Endothelial cell of umbilical vein (primary cell): ENCODE measurements at regions not wholly inside any gene's neighbourhood (a gene's known extent, or its start where the extent isn't known, plus 50 kb on each side); places are given as distances from the start of the nearest gene placed in this dataset.

ENCODE experiments used
- BruUV-seq: library from RNA; stranded (reverse); fragments of 400-500 nt; replicated peaks from 2 replicates; lab custom pipeline; 2021; lab: Mats Ljungman, UMichigan
- CTCF ChIA-PET: fragments of 300-600, 350-600 bp; sonication (Branson Sonifier 250); formaldehyde crosslinking; loops from one replicate; lab custom pipeline; 2021; ENCODE audit warnings: antibody characterized with exemption, inconsistent platforms; lab: Charles Lee
- POLR2A ChIA-PET: fragments of 300-600, 350-600 bp; sonication (Branson Sonifier 250); formaldehyde crosslinking; loops from one replicate; lab custom pipeline; 2021; ENCODE audit warnings: antibody characterized with exemption, inconsistent platforms; lab: Charles Lee
- DNase-seq: peaks from one replicate; pipeline ENCODE4 v3.0.0-alpha.2; 2011; ENCODE audit warnings: low read depth, low spot score
- FAIRE-seq: peaks from 2 replicates; lab custom pipeline; 2011; peaks lifted over from hg19 to GRCh38; lab: Jason Lieb, UNC
- H2AFZ ChIP-seq: 2 replicates; pipeline ENCODE4 v1.6.0; 2012; ENCODE audit warnings: low read depth, low read length, control low read depth, inconsistent platforms
- H3K27ac ChIP-seq: 2 replicates; pipeline ENCODE4 v1.5.1; 2011; ENCODE audit warnings: low read depth, mild to moderate bottlenecking, control low read depth, low read length, moderate library complexity; ENCODE audit not compliant: insufficient read depth
- H3K27me3 ChIP-seq, 2 experiments: 2 replicates each; pipeline versions ENCODE4 v1.6.0 to v1.6.1; 2011; ENCODE audit warnings: low read length in 2 of 2, mixed read lengths in 1 of 2; ENCODE audit not compliant: control insufficient read depth in 2 of 2, insufficient read depth in 2 of 2
- H3K36me3 ChIP-seq, 2 experiments: 2 replicates in 1 of 2; 3 replicates in 1 of 2; pipeline ENCODE4 v1.5.1; 2011; ENCODE audit warnings: low read length in 2 of 2, mild to moderate bottlenecking in 1 of 2, moderate library complexity in 1 of 2; ENCODE audit not compliant: control insufficient read depth in 2 of 2, insufficient read depth in 2 of 2; ENCODE audit errors: extremely low read depth in 1 of 2
- H3K4me1 ChIP-seq: 3 replicates; pipeline ENCODE4 v1.5.1; 2011; ENCODE audit warnings: mild to moderate bottlenecking, low read length; ENCODE audit not compliant: control insufficient read depth, insufficient read depth; ENCODE audit errors: extremely low read depth
- H3K4me2 ChIP-seq: 2 replicates; pipeline ENCODE4 v1.6.1; 2011; ENCODE audit warnings: low read length, control low read depth, mixed read lengths; ENCODE audit not compliant: insufficient read depth
- H3K4me3 ChIP-seq, 3 experiments: fragments of 200-600 bp in 1 of 3; sonication (generic), shearing (Covaris generic) in 1 of 3; replicated peaks in 1 of 3; 2 replicates each; pipeline ENCODE4 v1.5.1; 2011 to 2016; ENCODE audit warnings: control low read depth in 3 of 3, low read length in 3 of 3, mild to moderate bottlenecking in 2 of 3, inconsistent platforms in 1 of 3, low read depth in 1 of 3, moderate library complexity in 1 of 3; ENCODE audit not compliant: insufficient read depth in 1 of 3
- H3K79me2 ChIP-seq: 2 replicates; pipeline ENCODE4 v1.6.0; 2012; ENCODE audit warnings: low read length, inconsistent platforms; ENCODE audit not compliant: control insufficient read depth, insufficient read depth
- H3K9ac ChIP-seq: replicated peaks from 2 replicates; pipeline ENCODE3; 2011; ENCODE audit warnings: low read length, control low read depth; ENCODE audit not compliant: insufficient read depth; ENCODE audit errors: extremely low read depth
- H3K9me1 ChIP-seq: replicated peaks from 3 replicates; pipeline ENCODE4 v1.6.0; 2011; ENCODE audit warnings: mild to moderate bottlenecking, low read length; ENCODE audit not compliant: control insufficient read depth, insufficient read depth; ENCODE audit errors: extremely low read depth
- H3K9me3 ChIP-seq: replicated peaks from 2 replicates; pipeline ENCODE4 v1.5.1; 2012; ENCODE audit warnings: low read length, inconsistent platforms; ENCODE audit not compliant: control insufficient read depth, insufficient read depth
- H4K20me1 ChIP-seq: replicated peaks from 2 replicates; pipeline ENCODE3; 2011; ENCODE audit warnings: mild to moderate bottlenecking, low read length; ENCODE audit not compliant: control insufficient read depth, insufficient read depth; ENCODE audit errors: extremely low read depth
- EZH2 ChIP-seq: IDR thresholded peaks from 2 replicates; pipeline ENCODE4 v1.6.1; 2012; ENCODE audit warnings: borderline replicate concordance, low read depth, mild to moderate bottlenecking, moderate library complexity, low read length, inconsistent platforms; ENCODE audit not compliant: severe bottlenecking
- FOS ChIP-seq: IDR thresholded peaks from 2 replicates; pipeline ENCODE4 v1.6.1; 2011; ENCODE audit warnings: mild to moderate bottlenecking, low read length, moderate library complexity, borderline replicate concordance; ENCODE audit not compliant: insufficient read depth
- GATA2 ChIP-seq: IDR thresholded peaks from 2 replicates; pipeline ENCODE4 v1.7.0; 2011; ENCODE audit warnings: low read depth, mild to moderate bottlenecking, moderate library complexity, mixed read lengths, low read length; ENCODE audit not compliant: insufficient read length, insufficient read depth
- JUN ChIP-seq: IDR thresholded peaks from 2 replicates; pipeline ENCODE4 v1.6.1; 2011; ENCODE audit warnings: borderline replicate concordance, low read depth; ENCODE audit not compliant: insufficient read length, insufficient read depth
- MYC ChIP-seq: IDR thresholded peaks from one replicate; pipeline ENCODE4 v1.6.1; 2011; ENCODE audit warnings: mild to moderate bottlenecking, low read depth, low read length
- POLR2A ChIP-seq: IDR thresholded peaks from 2 replicates; pipeline ENCODE4 v1.6.1; 2012; ENCODE audit warnings: low read depth, mild to moderate bottlenecking, control low read depth, low read length
- POLR2AphosphoS5 ChIP-seq: IDR thresholded peaks from 2 replicates; pipeline ENCODE4 v1.6.1; 2012; ENCODE audit warnings: low read depth, mild to moderate bottlenecking, control low read depth, low read length, moderate library complexity; ENCODE audit not compliant: insufficient read depth
- dilution Hi-C: fragments of 300-500 bp; cut with MboI; formaldehyde crosslinking; loops from one replicate; pipeline ENCODE4 v1.15.0; 2019; ENCODE audit warnings: low sequenced_read_pairs; ENCODE audit not compliant: extremely low pct_ligation_motif_present
- intact Hi-C: fragments of 100-400 bp; cut with micrococcal nuclease; formaldehyde crosslinking; loops from one replicate; pipeline ENCODE4 v1.10.0; 2022
- TF ChIP-seq, protein P1 (sequence below): IDR thresholded peaks from 2 replicates; pipeline ENCODE4 v1.6.1; 2011; ENCODE audit not compliant: insufficient read depth, insufficient read length
- TF ChIP-seq, protein P2 (sequence below), 2 donors: IDR thresholded peaks; 1 replicate in 1 of 2; 2 replicates in 1 of 2; pipeline ENCODE4 v1.5.1; 2011; ENCODE audit warnings: low read length in 2 of 2, mild to moderate bottlenecking in 2 of 2, moderate library complexity in 2 of 2, control low read depth in 1 of 2, inconsistent platforms in 1 of 2, low read depth in 1 of 2; ENCODE audit not compliant: insufficient read depth in 1 of 2; ENCODE audit errors: extremely low read depth in 1 of 2

DNA sequence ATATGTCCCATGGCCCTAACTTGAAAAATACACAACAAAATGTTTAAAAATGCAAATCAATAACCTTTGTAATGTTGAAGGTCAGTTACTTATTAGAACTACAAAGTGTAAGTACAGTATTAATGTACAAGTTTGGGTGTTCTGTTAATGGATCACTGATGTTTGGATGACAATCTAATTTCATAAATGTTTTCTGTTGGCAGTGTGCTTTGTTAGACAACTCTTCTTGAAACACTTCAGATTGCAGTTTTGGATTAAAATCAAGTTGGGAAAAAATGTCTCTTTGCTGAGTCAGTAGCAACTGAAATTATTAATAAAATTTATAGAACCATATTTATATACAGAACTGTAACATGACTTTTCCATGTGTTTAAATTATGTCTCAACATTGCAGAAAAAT, 1063.5 kb upstream of the PCDH9 start:
- no TSS peak for BruUV-seq
- DNase-seq (no peak), FAIRE-seq (no peak)
- Histone ChIP-seq H3K4me3 (no peak overlapping the region), H3K9me1 (no peaks in the 10 kb centered on the region), H2AFZ (no peak overlapping the region), H4K20me1 (no peaks in the 10 kb centered on the region), H3K4me1 (no peaks in the 10 kb centered on the region), H3K27ac (no peak overlapping the region), H3K9me3 (no peaks in the 10 kb centered on the region), H3K4me2 (no peak overlapping the region), H3K36me3 (no peaks in the 10 kb centered on the region), H3K9ac (no peak overlapping the region), H3K79me2 (no peaks in the 10 kb centered on the region), H3K27me3 (no peaks in the 10 kb centered on the region)
- dilution Hi-C loops (no loop called here), intact Hi-C loops (no loop called here)
- TF ChIP-seq POLR2AphosphoS5 (no peak), POLR2A (no peak), FOS (no peak), JUN (no peak), GATA2 (no peak), EZH2 (no peak), MYC (no peak)
- TF ChIP-seq, protein P1, sequence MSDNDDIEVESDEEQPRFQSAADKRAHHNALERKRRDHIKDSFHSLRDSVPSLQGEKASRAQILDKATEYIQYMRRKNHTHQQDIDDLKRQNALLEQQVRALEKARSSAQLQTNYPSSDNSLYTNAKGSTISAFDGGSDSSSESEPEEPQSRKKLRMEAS: no peak
- TF ChIP-seq, protein P2, sequence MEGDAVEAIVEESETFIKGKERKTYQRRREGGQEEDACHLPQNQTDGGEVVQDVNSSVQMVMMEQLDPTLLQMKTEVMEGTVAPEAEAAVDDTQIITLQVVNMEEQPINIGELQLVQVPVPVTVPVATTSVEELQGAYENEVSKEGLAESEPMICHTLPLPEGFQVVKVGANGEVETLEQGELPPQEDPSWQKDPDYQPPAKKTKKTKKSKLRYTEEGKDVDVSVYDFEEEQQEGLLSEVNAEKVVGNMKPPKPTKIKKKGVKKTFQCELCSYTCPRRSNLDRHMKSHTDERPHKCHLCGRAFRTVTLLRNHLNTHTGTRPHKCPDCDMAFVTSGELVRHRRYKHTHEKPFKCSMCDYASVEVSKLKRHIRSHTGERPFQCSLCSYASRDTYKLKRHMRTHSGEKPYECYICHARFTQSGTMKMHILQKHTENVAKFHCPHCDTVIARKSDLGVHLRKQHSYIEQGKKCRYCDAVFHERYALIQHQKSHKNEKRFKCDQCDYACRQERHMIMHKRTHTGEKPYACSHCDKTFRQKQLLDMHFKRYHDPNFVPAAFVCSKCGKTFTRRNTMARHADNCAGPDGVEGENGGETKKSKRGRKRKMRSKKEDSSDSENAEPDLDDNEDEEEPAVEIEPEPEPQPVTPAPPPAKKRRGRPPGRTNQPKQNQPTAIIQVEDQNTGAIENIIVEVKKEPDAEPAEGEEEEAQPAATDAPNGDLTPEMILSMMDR (IDR thresholded peaks at IDR 0.05; ENCODE audit: extremely low read depth in 1 of 2, insufficient read depth in 1 of 2, low read depth in 1 of 2, low read length in 2 of 2): no peak
- POLR2A ChIA-PET: no interaction called here
- CTCF ChIA-PET: no interaction called here
